Daoy (cell line): ENCODE measurements at regions not wholly inside any gene's neighbourhood (a gene's known extent, or its start where the extent isn't known, plus 50 kb on each side); places are given as distances from the start of the nearest gene placed in this dataset.
"Not testable (repeated sequence)": the region's sequence is repeated elsewhere in the genome, so short reads cannot be mapped to it uniquely, and the experiment has no call there.

Experiments
- DNase-seq: peaks from one replicate; pipeline ENCODE4 v3.0.0-alpha.2; 2015; ENCODE audit warnings: low read depth

GRCh38 chr9:81077572-81077971, 611.8 kb downstream of the TLE1 start:
- DNase-seq, result no peak

GRCh38 chr9:81076131-81076530, 613.2 kb downstream of the TLE1 start:
- DNase-seq, result no peak

GRCh38 chr9:81074221-81074620, 615.1 kb downstream of the TLE1 start:
- DNase-seq, result no peak

- no peak for DNase-seq
Observed at GRCh38 chr9:81073821-81074220, 615.5 kb downstream of the TLE1 start.

- DNase-seq, result no peak
Observed at GRCh38 chr9:81072758-81073157, 616.6 kb downstream of the TLE1 start.

GRCh38 chr9:81071108-81071507, 618.2 kb downstream of the TLE1 start:
- no peak for DNase-seq

- DNase-seq, result no peak
Observed at GRCh38 chr9:81070689-81071088, 618.7 kb downstream of the TLE1 start.

- DNase-seq, result peak; percentile 4
Observed at GRCh38 chr9:81069923-81070322, 619.4 kb downstream of the TLE1 start.

- no peak for DNase-seq
Observed at GRCh38 chr9:81069038-81069795, 620.1 kb downstream of the TLE1 start.

GRCh38 chr9:81062995-81063394, 626.4 kb downstream of the TLE1 start:
- DNase-seq, result not testable (repeated sequence)

GRCh38 chr9:81058782-81059181, 630.6 kb downstream of the TLE1 start:
- no peak for DNase-seq

GRCh38 chr9:81053298-81054025, 635.9 kb downstream of the TLE1 start:
- DNase-seq, result no peak

- no peak for DNase-seq
Observed at GRCh38 chr9:81052846-81053245, 636.5 kb downstream of the TLE1 start.

- no peak for DNase-seq
Observed at GRCh38 chr9:81047280-81047679, 642.1 kb downstream of the TLE1 start.

- DNase-seq, result no peak
Observed at GRCh38 chr9:81045658-81046057, 643.7 kb downstream of the TLE1 start.

GRCh38 chr9:81037889-81038288, 651.5 kb downstream of the TLE1 start:
- no peak for DNase-seq

GRCh38 chr9:81035601-81036000, 653.7 kb downstream of the TLE1 start:
- no peak for DNase-seq

GRCh38 chr9:81035171-81035570, 654.2 kb downstream of the TLE1 start:
- peak; percentile 43 for DNase-seq

GRCh38 chr9:81032831-81033230, 656.5 kb downstream of the TLE1 start:
- DNase-seq, result peak; percentile 71

- DNase-seq, result peak; percentile 58
Observed at GRCh38 chr9:81032030-81032572, 657.2 kb downstream of the TLE1 start.

- DNase-seq, result peak; percentile 35
Observed at GRCh38 chr9:81031422-81032029, 657.8 kb downstream of the TLE1 start.

- DNase-seq, result no peak
Observed at GRCh38 chr9:81030027-81030426, 659.3 kb downstream of the TLE1 start.

- DNase-seq, result peak; percentile 91
Observed at GRCh38 chr9:81028504-81028903, 660.8 kb downstream of the TLE1 start.
